Inflammatory macrophage treated with lipopolysaccharide for 1 hour (primary cell): ENCODE measurements at regions not wholly inside any gene's neighbourhood (a gene's known extent, or its start where the extent isn't known, plus 50 kb on each side); places are given as distances from the start of the nearest gene placed in this dataset.

Experiments used
- DNase-seq, 2 donors: peaks; one replicate each; pipeline ENCODE4 v3.0.0-alpha.2; 2020 to 2022

- DNase-seq, result no peak
These were observed 107.4 kb upstream of the ADGRF1 start for GRCh38 chr6:47149554-47149953.

- no peak for DNase-seq
These were observed 106.9 kb upstream of the ADGRF1 start for GRCh38 chr6:47149066-47149465.

DNA sequence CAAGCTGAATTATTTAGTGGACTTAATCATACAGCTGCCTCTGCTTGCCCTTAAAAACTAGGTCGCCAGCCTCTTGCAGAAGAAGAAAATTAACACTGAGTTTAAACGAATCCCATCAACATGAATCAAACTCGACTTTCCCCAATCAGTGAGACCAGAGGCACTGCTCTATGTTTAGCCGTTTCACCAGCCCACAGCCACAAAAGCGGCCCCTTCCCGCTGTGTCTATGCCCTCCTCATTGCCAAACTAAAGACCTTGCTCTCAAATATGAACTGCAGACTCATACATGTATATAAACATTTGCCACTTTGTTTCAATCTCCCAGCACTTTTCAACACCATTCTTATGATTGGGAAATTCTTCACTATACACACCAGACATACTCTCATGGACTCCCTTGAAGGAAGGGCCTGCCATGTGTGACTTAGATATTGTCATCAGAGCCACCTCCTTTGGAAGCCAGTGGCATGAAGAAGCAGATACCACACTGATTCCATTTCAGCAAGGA lies 105.8 kb upstream of the ADGRF1 start:
- no peak for DNase-seq

GRCh38 chr6:47147175-47147727 lies 105.1 kb upstream of the ADGRF1 start:
- no peak for DNase-seq

- DNase-seq, result no peak
These were observed 104.5 kb upstream of the ADGRF1 start for GRCh38 chr6:47146431-47147174.

GRCh38 chr6:47145212-47145611 lies 103.1 kb upstream of the ADGRF1 start:
- DNase-seq, result peak in 1 of 2 donors; percentile 59

DNA sequence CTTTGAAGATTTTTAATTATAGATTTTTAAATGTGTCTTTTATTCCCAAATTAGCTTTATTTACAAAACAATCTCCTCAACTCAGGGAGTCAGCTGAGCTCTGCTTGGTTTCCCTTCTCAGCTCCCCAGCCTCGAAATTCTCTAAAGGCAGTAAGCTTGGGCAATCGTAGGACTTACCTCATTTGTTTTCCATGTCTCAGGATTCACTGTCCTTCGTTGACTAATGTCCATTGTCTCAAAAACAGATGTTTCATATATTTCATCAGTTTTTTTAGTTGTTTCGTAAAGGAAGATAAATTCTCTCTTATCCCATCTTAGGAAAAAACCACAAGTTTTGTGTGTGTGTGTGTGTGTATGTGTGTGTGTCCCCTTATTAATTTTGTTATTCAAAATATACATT lies 102.2 kb upstream of the ADGRF1 start:
- DNase-seq, result peak; percentile 70 to 93

DNA sequence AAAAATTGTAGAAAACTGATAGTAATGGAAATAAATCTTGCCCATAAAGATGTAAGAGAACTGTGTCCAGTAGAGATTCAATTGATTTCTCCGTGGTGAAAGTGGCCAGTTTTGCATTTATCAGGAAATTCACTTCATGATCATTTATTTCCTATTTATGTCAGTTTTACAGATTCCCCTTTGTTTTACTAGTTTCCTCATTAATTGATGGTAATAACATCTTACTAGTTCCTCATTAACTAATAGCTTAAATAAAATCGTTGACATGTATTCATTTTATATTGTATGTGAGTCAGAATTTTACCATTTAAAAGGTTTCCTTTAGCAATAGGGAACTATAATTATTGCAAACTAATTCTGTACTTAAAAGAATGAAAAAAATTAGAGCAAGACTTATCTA lies 99.8 kb upstream of the ADGRF1 start:
- no peak for DNase-seq

- DNase-seq, result peak in 1 of 2 donors; percentile 28
These were observed 99.0 kb upstream of the ADGRF1 start for GRCh38 chr6:47141171-47141570.

- peak; percentile 41 to 48 for DNase-seq
These were observed 95.9 kb upstream of the ADGRF1 start for GRCh38 chr6:47138046-47138445.

GRCh38 chr6:47137073-47137472 lies 94.9 kb upstream of the ADGRF1 start:
- no peak for DNase-seq

DNA sequence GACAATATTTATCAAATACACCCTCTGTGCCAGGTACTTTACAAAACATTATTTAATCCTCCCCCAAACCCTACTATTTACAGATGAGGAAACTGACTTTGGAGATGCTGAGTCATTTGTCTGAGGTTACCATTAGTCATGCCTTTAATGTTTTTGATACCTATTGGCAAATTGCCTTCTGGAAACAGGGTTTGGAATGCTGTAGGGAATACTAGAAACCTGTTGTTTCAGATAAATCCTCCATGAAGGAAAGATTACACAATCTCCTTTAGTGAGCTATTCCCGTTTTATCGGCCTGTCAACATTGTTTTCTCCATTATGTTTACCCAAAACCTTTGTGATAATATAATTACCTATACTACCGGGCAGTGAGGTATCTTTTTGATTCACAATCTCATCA lies 93.6 kb upstream of the ADGRF1 start:
- DNase-seq, result peak in 1 of 2 donors; percentile 29

GRCh38 chr6:47134476-47135189 lies 92.5 kb upstream of the ADGRF1 start:
- peak; percentile 48 to 58 for DNase-seq

DNA sequence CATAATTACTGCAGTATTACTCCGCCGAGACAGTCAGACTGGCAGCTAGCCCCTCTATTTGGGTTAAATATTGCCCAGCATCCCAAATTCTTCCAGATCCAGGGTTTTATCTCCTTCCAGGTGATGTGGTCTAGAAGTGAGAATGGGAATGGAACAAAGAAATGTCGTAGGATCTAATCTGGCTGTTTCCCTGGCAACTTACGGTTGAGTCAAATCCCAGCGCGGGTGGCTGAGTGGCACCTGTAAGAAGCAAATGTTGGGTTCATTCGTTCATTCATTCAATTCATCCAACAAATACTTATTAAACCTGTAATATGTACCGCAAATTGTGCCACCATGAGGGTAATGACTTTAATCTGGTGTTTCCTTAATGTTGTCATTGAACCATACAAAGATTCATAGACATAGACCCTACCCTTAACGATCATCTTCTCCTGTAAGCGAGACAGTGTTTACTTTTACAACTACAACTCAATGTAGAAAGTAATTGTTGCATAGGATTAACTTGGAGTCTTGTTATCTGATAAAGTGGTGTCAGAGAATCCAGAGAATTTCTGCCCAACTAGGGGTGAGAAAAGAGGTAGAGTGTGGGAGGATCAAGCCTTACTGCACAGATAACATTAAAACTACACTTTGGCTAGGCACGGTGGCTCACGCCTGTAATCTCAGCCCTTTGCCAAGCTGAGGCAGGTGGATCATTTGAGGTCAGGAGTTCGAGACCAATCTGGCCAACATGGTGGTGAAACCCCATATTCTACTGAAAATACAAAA lies 91.3 kb upstream of the ADGRF1 start:
- DNase-seq, result no peak

DNA sequence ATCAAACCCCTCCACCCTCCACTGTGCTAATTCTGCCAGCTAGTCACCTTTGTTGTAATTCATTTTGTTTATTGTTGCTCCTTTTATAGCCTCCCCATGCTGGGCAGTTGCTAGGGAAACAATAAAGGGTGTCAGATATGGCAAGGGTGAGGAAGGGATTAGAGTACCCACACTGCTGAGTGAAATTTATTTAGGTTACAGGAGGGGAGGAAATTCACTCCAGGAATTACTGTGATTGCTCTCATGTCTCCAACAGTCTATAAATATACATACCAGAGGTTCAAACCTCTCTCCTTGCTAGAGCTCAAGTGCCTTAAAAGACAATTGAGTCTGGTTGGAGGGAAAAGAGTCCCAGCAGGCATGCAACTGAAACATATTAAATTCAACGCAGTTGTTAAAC lies 90.6 kb upstream of the ADGRF1 start:
- no peak for DNase-seq

DNA sequence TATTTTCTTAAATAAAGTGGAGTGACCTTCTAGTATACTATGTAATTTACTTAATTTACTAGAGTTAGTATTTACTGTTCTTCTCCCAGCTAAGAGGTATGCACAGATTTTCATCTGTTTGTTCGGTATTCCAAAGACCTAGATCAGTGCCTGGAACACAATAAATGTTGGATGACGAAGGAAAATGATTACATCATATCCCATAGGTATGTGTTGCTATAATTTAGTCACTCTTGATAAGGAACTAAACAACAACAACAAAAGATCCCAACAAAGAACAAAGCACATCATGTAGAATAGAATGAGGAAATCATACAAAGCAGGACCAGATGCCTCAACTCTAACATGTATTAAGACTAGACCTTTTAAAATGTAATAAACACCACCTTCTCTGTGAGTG lies 89.6 kb upstream of the ADGRF1 start:
- no peak for DNase-seq

- no peak for DNase-seq
These were observed 88.0 kb upstream of the ADGRF1 start for GRCh38 chr6:47130086-47130485.

DNA sequence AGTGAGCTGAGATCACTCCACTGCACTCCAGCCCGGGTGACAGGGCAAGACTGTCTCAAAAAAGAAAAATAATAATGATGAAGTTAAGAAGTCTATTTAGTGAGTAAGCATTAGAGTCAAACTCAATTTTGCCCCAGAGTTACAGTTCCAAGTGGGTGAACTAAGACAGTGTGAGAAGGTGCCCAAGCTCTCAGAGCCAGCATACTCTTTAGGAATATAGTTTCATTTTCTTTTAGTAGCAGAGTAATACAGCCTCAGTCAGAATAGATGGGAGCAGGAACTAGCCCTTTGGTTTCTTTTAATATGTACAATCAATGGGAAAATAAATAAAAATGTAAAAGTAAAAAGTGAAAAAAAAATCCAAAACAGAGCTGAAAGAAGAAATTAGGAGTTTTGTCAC lies 87.0 kb upstream of the ADGRF1 start:
- no peak for DNase-seq

- no peak for DNase-seq
These were observed 84.7 kb upstream of the ADGRF1 start for GRCh38 chr6:47126647-47127391.

DNA sequence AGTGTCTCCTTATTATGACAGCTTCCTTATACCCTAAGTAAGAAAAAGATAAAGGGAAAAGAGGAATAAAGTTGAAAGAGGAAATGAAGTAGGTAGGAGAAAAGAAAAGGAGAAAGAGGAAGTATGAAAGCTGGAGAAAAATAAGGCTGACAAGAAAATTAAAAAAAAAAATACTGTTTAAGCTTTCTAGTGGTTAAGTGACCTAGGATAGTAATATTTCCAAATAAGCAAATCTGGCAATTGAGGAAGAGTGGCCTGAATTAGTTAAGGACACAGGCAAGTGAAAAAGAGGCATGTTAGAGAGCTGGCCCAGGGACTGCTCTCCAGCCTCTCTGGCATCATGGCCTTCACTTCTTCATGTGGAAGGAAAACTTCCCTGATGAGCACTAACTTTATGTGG lies 76.5 kb upstream of the ADGRF1 start:
- no peak for DNase-seq

DNA sequence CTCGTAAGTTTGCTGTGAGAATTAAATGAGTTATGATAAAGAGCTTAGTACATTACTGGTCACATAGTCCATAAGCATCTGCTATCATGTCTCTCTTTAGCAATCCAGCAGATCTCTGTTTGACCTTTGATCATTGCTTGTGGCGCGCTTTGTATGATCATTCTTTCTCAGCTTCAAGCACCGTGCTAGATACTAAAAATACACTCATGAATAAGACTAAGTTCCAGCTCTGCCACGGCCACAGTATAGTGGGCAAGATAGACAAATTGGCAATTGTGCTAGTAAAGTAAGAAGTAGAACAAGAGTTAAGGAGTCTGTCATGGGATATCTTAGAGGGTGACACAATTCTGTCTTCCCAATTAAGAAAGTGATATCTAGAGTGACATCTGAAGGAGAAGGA lies 75.2 kb upstream of the ADGRF1 start:
- no peak for DNase-seq

DNA sequence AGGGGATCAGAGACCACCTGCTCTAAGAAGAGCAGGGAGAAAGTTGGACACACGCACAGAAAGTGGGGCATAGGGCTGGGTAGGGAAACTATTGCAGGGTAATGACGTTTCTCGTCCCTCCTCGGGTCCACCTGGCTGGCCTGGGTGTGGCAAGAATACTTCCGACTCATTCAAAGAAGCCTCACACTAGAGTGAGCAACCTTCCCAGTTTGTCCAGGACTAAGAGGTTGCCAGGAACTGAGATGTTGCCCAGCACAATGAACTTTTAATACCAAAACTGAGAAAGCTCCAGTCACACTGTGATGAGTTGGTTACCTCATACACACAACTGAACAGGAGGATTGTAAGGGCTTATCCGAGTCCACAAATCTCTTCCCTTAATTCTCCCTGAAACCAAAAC lies 74.5 kb upstream of the ADGRF1 start:
- DNase-seq, result no peak

- peak in 1 of 2 donors; percentile 25 for DNase-seq
These were observed 74.0 kb upstream of the ADGRF1 start for GRCh38 chr6:47116086-47116485.
